ENCODE measurements at regions not wholly inside any gene's neighbourhood (a gene's known extent, or its start where the extent isn't known, plus 50 kb on each side); places are given as distances from the start of the nearest gene placed in this dataset.

DNA sequence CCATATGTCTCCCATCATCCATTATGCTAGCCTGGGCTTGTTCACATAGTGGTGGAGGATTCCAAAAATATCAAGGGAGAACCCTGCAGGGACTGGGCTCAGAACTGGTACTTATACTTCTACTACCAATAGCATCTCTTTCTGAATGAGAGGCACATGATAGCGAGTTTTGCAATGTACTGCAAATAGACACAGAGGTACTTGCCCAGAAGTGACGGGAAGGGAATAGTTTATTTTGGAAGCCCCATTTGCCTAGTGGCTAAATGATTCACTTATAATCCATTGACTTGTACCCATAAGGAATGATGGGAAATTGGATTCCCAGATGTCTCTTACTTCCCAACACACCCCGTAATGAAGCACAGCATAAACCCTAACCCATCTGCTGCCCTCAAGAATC is 124.8 kb upstream of the ERCC4 start:
- no peaks in the 10 kb centered on the region for H3K4me1 Mint-ChIP-seq

DNA sequence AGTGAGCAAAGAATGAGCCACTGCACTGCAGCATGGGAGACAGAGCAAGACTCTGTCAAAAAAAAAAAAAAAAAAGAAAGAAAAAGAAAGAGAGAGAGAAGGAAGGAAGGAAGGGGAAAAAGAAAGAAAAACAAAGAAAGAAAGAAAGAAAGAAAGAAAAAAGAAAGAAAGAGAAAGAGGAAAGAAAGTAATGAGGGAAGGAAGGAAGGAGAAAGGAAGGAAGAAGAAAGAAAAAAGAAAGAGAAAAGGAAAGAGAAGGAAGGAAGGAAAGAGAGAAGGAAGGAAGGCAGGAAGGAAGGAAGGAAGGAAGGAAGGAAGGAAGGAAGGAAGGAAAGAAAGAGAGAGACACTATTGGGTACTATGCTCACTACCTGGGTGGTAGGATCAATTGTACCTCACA is 122.2 kb upstream of the ERCC4 start:
- Mint-ChIP-seq H3K27me3 (peaks cover 4 to 32% (median 12%) of the 10 kb centered on the region in 5 donors), H3K4me1 (no peaks in the 10 kb centered on the region), H3K9me3 (peaks cover 0 to 11% (median 0%) of the 10 kb centered on the region in 9 donors), H3K36me3 (peaks cover 0 to 5% (median 0%) of the 10 kb centered on the region in 3 donors), H3K27ac (no peak overlapping the region), H3K4me3 (no peak overlapping the region)
- POLR2A ChIA-PET = no interaction called here
- ATAC-seq (no peak), DNase-seq (no peak)

More for the DNA sequence above, 124.8 kb upstream of the ERCC4 start:
- DNase-seq = no peak
- H3K4me3 Mint-ChIP-seq = no peak overlapping the region
- H3K27me3 Mint-ChIP-seq = peaks cover 4 to 39% (median 12%) of the 10 kb centered on the region in 5 donors
- H3K27ac Mint-ChIP-seq = no peak overlapping the region
- no peak for ATAC-seq
- peaks cover 0 to 11% (median 0%) of the 10 kb centered on the region in 3 donors for H3K36me3 Mint-ChIP-seq
- H3K9me3 Mint-ChIP-seq = peaks cover 0 to 25% (median 6%) of the 10 kb centered on the region in 9 donors
- POLR2A ChIA-PET = no interaction called here

DNA sequence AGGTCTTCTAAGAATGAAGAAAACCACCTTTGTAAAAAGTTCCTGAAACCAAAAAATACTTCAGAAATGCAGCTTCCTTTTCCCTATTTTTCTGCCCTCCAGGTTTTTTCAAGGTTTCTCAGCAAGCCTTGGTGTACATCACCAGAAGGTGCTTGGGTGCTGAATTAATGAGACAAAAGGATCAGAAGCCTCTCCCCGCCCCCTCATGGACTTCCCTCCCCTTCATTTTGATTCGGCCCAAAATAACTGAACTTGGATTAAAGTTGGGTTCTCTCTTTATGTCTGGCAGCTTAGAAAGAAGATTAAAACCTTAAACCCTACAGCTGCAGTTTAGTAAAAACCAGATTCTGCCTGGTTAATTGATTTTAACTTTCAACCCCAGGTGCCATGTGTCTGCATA is 121.7 kb upstream of the ERCC4 start:
- POLR2A ChIA-PET = no interaction called here
- peaks cover 0 to 5% (median 0%) of the 10 kb centered on the region in 3 donors for H3K36me3 Mint-ChIP-seq
- ATAC-seq = no peak
- no peak for DNase-seq
- no peaks in the 10 kb centered on the region for H3K4me1 Mint-ChIP-seq
- H3K4me3 Mint-ChIP-seq = no peak overlapping the region
- H3K27me3 Mint-ChIP-seq = peaks cover 1 to 27% (median 11%) of the 10 kb centered on the region in 5 donors
- H3K9me3 Mint-ChIP-seq = peaks cover 0 to 11% (median 0%) of the 10 kb centered on the region in 9 donors
- H3K27ac Mint-ChIP-seq = no peak overlapping the region

DNA sequence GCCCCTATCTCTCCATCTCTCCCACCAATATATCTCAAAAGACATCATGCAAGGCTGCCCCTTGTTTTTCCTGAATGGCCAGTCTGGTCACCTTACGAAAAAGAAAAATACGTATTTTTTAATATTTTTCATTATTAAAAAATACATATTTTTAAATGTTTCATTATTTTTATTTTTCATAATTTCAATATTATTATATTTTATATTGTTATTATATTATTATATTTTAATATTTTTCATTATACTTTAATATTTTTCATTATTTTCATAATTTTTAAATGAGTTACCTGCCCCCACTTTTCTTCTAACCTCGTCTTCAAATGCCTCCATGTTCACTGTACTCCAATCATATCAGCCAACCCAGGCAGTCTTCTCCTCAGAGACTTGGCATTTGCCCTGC is 116.0 kb upstream of the ERCC4 start:
- Mint-ChIP-seq H3K4me3 (no peak overlapping the region), H3K27me3 (peaks cover 0 to 21% (median 3%) of the 10 kb centered on the region in 5 donors), H3K36me3 (no peaks in the 10 kb centered on the region), H3K9me3 (peaks cover 0 to 7% (median 0%) of the 10 kb centered on the region in 9 donors), H3K27ac (peak overlapping the region in 1 of 10 donors; percentile 58), H3K4me1 (no peaks in the 10 kb centered on the region)
- ATAC-seq (no peak), DNase-seq (no peak)
- POLR2A ChIA-PET = no interaction called here

DNA sequence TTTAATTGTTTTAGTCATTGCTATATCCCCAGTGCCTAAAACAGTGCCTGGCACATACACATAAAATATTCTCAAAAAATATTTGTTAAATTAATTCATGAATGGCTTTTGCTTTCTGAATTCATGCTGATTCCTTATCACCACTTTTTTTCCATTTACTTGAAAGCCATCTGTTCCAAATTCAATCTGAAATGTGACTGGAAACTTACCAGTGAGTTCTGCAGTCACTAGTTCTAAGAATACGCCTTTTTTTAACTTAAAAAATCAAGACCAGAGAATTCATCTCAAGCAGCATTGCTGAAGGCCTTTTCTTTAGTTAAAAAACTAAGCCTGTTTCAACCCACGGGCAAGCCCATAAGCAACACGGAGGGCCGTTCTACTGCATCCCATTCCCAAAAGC is 114.0 kb upstream of the ERCC4 start:
- no peak for ATAC-seq
- DNase-seq = no peak
- Mint-ChIP-seq H3K27ac (no peak overlapping the region), H3K27me3 (peaks cover 0 to 22% (median 5%) of the 10 kb centered on the region in 5 donors), H3K4me1 (no peaks in the 10 kb centered on the region), H3K4me3 (no peak overlapping the region), H3K36me3 (no peaks in the 10 kb centered on the region), H3K9me3 (peaks cover 0 to 5% (median 0%) of the 10 kb centered on the region in 9 donors)
- POLR2A ChIA-PET = no interaction called here

DNA sequence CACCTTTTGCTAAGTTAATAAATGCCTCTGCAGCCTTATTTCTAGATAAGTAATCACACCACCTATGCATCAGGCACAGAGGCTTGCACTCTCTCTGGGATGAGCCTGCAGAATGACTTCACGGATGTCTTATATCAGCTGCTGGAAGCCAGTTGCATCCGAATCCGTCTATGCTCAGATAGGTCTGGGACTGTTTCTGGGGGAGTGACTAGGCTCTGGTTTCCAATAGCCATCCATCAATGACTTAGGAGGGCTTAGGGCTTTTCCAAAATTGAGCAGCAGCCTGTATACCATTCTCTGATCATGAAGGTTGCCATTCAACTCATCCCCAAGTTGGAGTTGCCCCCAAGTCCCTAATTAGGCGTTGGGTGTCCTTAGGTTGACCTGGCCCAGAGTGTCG is 113.3 kb upstream of the ERCC4 start:
- no peak overlapping the region for H3K4me3 Mint-ChIP-seq
- H3K27ac Mint-ChIP-seq = no peak overlapping the region
- ATAC-seq (no peak), DNase-seq (no peak)
- peaks cover 0 to 4% (median 0%) of the 10 kb centered on the region in 9 donors for H3K9me3 Mint-ChIP-seq
- POLR2A ChIA-PET = no interaction called here
- H3K4me1 Mint-ChIP-seq = no peaks in the 10 kb centered on the region
- peaks cover 1 to 20% (median 5%) of the 10 kb centered on the region in 5 donors for H3K27me3 Mint-ChIP-seq
- H3K36me3 Mint-ChIP-seq = no peaks in the 10 kb centered on the region

DNA sequence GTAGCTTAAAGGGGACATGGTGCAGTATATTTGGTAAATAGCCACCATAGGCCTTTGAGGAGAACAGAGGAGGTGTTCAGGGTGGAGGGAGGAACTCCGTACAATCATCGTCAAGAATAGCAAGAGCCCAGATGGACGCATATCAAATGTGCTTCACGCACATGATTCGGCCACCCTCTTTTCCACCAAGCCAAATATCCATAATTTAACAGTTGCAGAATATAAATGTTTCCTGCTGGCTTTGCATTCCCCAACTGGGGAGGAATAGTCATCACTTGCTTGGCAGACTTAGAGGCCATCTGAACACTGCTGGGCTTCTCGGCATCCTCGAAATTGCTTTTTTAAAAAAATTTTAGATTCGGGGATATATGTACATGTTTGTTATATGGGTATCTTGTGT is 111.9 kb upstream of the ERCC4 start:
- Mint-ChIP-seq H3K4me3 (no peak overlapping the region), H3K36me3 (peaks cover 0 to 3% (median 0%) of the 10 kb centered on the region in 3 donors), H3K9me3 (peaks cover 0 to 7% (median 2%) of the 10 kb centered on the region in 9 donors), H3K27ac (no peak overlapping the region), H3K4me1 (no peaks in the 10 kb centered on the region), H3K27me3 (peaks cover 1 to 20% (median 5%) of the 10 kb centered on the region in 5 donors)
- POLR2A ChIA-PET = no interaction called here
- no peak for ATAC-seq
- no peak for DNase-seq

DNA sequence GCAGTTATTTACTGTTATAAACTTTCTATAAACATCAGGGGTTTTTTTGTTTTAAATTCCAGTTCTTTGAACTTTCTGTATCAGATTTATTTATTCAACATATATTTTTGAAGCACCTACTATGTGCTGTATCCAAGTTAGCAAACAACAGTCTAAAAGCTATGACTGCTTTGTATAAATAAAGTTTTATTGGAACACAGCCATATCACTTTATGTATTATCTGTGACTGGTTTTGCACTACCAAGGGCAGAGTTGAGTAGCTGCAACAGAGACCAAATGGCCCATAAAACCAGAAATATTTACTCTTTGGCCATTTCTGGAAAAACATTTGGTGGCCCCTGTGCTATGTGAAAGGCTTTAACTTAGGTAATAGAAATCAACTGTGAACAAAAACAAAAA is 110.2 kb upstream of the ERCC4 start:
- Mint-ChIP-seq H3K27ac (no peak overlapping the region), H3K27me3 (peaks cover 1 to 20% (median 5%) of the 10 kb centered on the region in 5 donors), H3K4me3 (no peak overlapping the region), H3K36me3 (peaks cover 0 to 3% (median 0%) of the 10 kb centered on the region in 3 donors), H3K4me1 (no peaks in the 10 kb centered on the region), H3K9me3 (peaks cover 0 to 8% (median 2%) of the 10 kb centered on the region in 9 donors)
- no peak for ATAC-seq
- POLR2A ChIA-PET = no interaction called here
- DNase-seq = no peak

DNA sequence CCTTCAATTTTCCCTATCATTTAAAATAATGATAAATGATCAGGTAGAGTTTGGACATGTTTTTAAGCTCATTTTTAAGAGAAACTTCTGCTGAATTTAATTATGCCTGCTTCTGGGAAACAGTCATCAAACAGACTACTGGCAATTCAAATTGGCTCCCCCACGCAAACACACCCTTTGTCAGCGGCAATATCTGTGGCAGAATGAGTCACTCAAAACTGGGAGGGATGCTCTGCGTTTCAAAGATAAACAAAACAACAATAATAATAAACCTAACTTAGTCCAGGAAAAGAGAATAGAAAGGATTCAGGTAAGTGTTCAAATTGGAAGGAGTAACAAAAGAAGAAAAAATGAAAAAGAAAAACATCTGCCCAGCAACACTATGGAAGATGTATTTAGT is 108.1 kb upstream of the ERCC4 start:
- Mint-ChIP-seq H3K9me3 (peaks cover 0 to 8% (median 4%) of the 10 kb centered on the region in 9 donors), H3K4me1 (no peaks in the 10 kb centered on the region), H3K27me3 (peaks cover 1 to 28% (median 5%) of the 10 kb centered on the region in 5 donors), H3K4me3 (peak overlapping the region in 1 of 10 donors; percentile 9), H3K36me3 (peaks cover 0 to 3% (median 0%) of the 10 kb centered on the region in 3 donors), H3K27ac (no peak overlapping the region)
- DNase-seq (no peak), ATAC-seq (no peak)
- POLR2A ChIA-PET = no interaction called here

DNA sequence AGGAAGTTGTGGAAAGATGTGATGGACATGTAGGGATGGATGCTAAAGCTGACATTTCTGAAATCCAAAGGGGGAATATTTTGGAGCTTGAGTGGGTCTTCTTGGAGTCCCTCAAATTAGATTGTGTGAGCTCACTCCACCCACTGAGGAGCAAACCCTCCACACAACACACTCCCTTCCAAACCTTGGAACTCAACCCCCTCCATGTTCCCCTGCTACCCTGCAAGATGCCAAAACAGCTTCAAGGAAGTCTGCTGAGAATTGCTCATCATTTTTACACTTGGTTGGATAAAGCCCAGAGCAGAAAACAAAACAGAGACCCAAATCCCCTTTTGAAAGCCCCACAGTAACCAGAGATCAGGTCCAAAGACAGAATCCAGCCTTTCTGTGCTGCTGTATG is 103.3 kb upstream of the ERCC4 start:
- POLR2A ChIA-PET = no interaction called here
- Mint-ChIP-seq H3K4me3 (no peak overlapping the region), H3K36me3 (peaks cover 0 to 3% (median 0%) of the 10 kb centered on the region in 3 donors), H3K27me3 (peaks cover 0 to 28% (median 0%) of the 10 kb centered on the region in 5 donors), H3K4me1 (no peaks in the 10 kb centered on the region), H3K27ac (no peak overlapping the region), H3K9me3 (peaks cover 0 to 8% (median 2%) of the 10 kb centered on the region in 9 donors)
- DNase-seq = no peak
- no peak for ATAC-seq

DNA sequence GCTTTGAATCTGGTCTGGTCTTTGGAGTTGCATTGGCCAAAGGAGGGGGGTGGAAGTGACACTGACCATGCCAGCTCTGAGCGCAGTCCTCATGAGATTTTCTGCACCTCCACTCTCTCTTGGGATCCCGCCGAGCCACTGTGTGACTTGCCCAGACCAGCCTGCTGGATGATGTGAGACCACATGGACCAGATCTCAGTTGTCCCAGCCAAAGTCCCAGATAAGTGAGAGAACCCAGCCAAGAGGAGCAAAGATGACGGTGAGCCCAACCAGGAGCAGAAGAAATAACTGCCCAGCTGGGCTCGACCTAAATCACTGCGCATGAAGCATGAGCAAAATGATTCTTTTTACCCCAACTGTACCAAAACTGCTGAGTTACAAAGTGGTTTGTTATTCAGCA is 96.5 kb upstream of the ERCC4 start:
- Mint-ChIP-seq H3K4me3 (no peak overlapping the region), H3K36me3 (peaks cover 0 to 6% (median 0%) of the 10 kb centered on the region in 3 donors), H3K4me1 (no peaks in the 10 kb centered on the region), H3K27me3 (peaks cover 3 to 23% (median 10%) of the 10 kb centered on the region in 5 donors), H3K9me3 (peaks cover 0 to 9% (median 0%) of the 10 kb centered on the region in 9 donors), H3K27ac (no peak overlapping the region)
- no peak for DNase-seq
- no peak for ATAC-seq
- POLR2A ChIA-PET = no interaction called here

DNA sequence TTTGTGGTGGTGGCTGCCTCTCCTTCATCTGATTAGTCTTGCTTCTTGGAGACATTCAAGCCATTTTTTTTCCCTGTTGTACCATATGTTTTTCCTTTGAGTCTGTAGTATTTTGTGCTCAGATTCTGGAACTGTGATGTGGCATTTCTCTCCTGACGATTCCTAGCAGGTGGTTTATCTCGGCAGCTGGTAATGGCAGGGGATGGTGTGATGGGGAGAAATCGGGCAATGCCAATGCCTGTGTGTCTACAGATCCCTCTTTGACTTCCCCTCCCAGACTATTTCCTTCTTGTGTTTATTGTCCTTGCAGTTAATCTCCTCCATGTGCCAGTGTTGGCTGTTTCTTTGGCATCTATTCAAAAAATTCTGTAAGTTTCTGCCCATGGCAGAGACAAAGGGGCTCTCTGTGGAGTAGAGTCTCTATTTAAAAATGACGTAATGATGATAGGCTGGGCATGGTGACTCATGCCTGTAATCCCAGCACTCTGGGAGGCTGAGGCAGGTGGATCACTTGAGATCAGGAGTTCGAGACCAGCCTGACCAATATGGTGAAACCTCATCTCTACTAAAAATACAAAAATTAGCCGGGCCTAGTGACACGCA is 90.2 kb upstream of the ERCC4 start:
- Mint-ChIP-seq H3K9me3 (peaks cover 0 to 9% (median 0%) of the 10 kb centered on the region in 9 donors), H3K4me3 (no peak overlapping the region), H3K36me3 (peaks cover 0 to 2% (median 0%) of the 10 kb centered on the region in 3 donors), H3K4me1 (no peaks in the 10 kb centered on the region), H3K27ac (no peak overlapping the region), H3K27me3 (peaks cover 6 to 59% (median 17%) of the 10 kb centered on the region in 5 donors)
- ATAC-seq (no peak), DNase-seq (no peak)
- POLR2A ChIA-PET = no interaction called here

DNA sequence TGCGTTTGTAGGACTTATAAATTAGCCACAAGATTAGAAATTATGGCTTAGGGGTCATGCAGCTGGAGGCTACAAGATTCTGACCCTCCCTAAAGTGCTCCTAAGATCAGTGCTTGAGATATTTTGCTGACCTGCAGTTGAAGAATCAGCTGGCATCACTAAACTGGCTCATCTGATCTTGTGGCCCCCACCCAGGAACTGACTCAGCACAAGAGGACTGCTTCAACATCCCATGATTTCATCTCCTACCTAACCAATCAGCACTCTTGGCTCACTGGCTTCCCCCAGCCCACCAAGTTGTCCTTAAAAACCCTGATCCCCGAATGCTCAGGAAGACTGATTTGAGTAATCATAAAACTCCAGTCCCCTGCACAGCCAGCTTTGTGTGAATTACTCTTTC is 86.4 kb upstream of the ERCC4 start:
- DNase-seq = no peak
- Mint-ChIP-seq H3K27ac (no peak overlapping the region), H3K27me3 (peaks cover 4 to 56% (median 17%) of the 10 kb centered on the region in 5 donors), H3K36me3 (no peaks in the 10 kb centered on the region), H3K4me3 (no peak overlapping the region), H3K4me1 (no peaks in the 10 kb centered on the region), H3K9me3 (peaks cover 0 to 2% (median 0%) of the 10 kb centered on the region in 9 donors)
- POLR2A ChIA-PET = no interaction called here
- no peak for ATAC-seq

DNA sequence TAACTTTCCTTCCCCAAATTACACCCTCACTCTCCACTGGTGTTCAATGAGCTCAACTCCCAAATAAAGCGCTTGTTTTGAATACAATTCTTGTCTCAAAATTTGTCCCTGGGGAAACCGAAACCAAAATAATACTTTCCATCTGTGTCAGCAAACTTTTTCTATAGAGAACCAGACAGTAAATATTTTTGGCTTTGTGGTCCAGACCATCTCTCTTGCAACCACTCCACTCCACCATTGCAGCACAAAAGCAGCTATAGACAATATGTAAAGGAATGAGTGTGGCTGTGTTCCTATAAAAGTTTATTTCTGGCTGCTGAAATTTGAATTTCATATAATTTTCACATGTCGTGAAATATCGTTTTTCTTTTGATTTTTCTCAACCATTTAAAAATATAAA is 84.6 kb upstream of the ERCC4 start:
- ATAC-seq (no peak), DNase-seq (no peak)
- Mint-ChIP-seq H3K4me3 (no peak overlapping the region), H3K36me3 (no peaks in the 10 kb centered on the region), H3K4me1 (no peaks in the 10 kb centered on the region), H3K27ac (no peak overlapping the region), H3K27me3 (peaks cover 4 to 48% (median 15%) of the 10 kb centered on the region in 5 donors), H3K9me3 (peaks cover 0 to 5% (median 0%) of the 10 kb centered on the region in 9 donors)
- POLR2A ChIA-PET = no interaction called here
